ENCODE measurements at regions not wholly inside any gene's neighbourhood (a gene's known extent, or its start where the extent isn't known, plus 50 kb on each side); places are given as distances from the start of the nearest gene placed in this dataset.
"Not testable (repeated sequence)": the region's sequence is repeated elsewhere in the genome, so short reads cannot be mapped to it uniquely, and the experiment has no call there.

DNA sequence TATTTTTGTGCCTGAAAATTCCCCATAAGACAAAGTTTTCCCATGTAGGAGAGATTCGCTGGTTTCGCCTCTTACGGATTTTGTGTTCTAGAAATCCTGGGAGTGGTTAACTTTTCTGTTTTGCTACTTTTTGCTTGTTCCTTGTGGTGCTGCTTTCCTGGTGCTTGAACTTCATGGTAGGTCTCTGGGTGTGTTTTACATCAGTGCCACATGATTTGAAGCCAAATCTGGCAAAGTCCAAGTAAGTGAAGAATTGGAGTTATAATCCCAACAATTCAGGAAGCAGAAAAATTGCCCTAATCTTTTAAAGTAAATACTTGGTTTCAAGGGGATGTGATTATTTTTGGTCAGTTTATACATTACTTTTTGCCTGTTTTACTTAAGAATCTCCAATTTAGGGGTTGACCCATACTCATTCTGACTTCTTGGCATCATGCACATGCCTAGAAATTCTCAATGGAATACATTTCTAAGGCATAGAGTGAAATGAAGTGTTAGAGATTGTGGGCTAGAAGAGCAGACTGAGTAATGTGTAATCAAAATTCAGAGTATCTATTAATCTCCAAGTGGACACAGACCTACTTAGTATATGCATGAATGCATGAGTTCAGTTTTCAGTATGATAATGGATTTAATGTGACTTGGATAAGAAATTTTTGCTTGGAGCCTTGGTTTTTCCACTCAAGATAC lies 189.7 kb downstream of the CSNK1G3 start:
- Histone ChIP-seq H3K27ac (no peak overlapping the region), H3K36me3 (no peaks in the 10 kb centered on the region), H3K4me3 (no peak overlapping the region), H3K9me3 (peaks cover 0 to 22% (median 7%) of the 10 kb centered on the region in 8 donors), H3K27me3 (replicated peaks in 1 of 7) (no peaks in the 10 kb centered on the region), H3K4me1 (no peaks in the 10 kb centered on the region)
- intact Hi-C loops (cut with DNase I; ENCODE audit: low total_unique reads) = no loop called here
- WGBS, 5 donors = 96 to 99% (median 98%) methylated on average over 3 of the region's 3 CpGs
- no peak for DNase-seq
- TF ChIP-seq POLR2A (IDR thresholded peaks at IDR 0.05) (no peak), POLR2AphosphoS5 (IDR thresholded peaks at IDR 0.05) (no peak), CTCF (IDR thresholded peaks at IDR 0.05 in 8 of 11, conservative IDR thresholded peaks at IDR 0.05 in 3 of 11) (no peak)

- Histone ChIP-seq H3K4me1 (no peaks in the 10 kb centered on the region), H3K27ac (no peak overlapping the region), H3K27me3 (replicated peaks in 1 of 7) (no peaks in the 10 kb centered on the region), H3K4me3 (no peak overlapping the region), H3K36me3 (no peaks in the 10 kb centered on the region), H3K9me3 (peaks cover 0 to 13% (median under 1%) of the 10 kb centered on the region in 8 donors)
- DNase-seq = no peak
- WGBS, 5 donors = 74 to 91% (median 79%) methylated on average over 6 of the region's 6 CpGs
- TF ChIP-seq POLR2AphosphoS5 (IDR thresholded peaks at IDR 0.05) (no peak), POLR2A (IDR thresholded peaks at IDR 0.05) (no peak), CTCF (IDR thresholded peaks at IDR 0.05 in 8 of 11, conservative IDR thresholded peaks at IDR 0.05 in 3 of 11) (no peak)
- intact Hi-C loops (cut with DNase I; ENCODE audit: low total_unique reads) = no loop called here
Observed at GRCh38 chr5:123700624-123701287, 188.8 kb downstream of the CSNK1G3 start.

DNA sequence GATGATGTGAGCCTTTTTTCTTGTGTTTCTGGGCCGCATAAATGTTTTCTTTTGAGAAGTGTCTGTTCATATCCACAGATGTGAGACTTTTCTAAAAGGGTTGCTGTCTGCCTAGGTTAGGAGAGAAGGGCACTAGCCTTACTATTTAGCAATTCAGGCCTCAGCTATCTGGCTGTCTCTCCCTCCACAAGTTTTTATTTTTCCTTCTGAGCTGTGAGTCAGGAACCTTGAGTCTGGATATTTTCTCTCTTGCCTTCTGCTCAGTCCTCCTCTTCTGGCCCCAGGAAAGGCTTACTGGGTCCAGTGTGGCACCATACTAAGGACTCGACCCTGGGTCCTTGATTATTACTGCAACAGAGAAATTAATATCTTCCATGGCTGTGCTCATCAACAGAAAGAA lies 187.6 kb downstream of the CSNK1G3 start:
- peaks cover 0 to 9% (median 0%) of the 10 kb centered on the region in 8 donors for H3K9me3 ChIP-seq
- H3K27ac ChIP-seq = no peak overlapping the region
- no peaks in the 10 kb centered on the region for H3K36me3 ChIP-seq
- no peaks in the 10 kb centered on the region for H3K27me3 ChIP-seq (replicated peaks in 1 of 7)
- WGBS, 5 donors = 78 to 92% (median 82%) methylated on average over 2 of the region's 2 CpGs
- intact Hi-C loops (cut with DNase I; ENCODE audit: low total_unique reads) = no loop called here
- H3K4me1 ChIP-seq = no peaks in the 10 kb centered on the region
- no peak overlapping the region for H3K4me3 ChIP-seq
- no peak for TF ChIP-seq POLR2AphosphoS5 (IDR thresholded peaks at IDR 0.05)
- TF ChIP-seq CTCF (IDR thresholded peaks at IDR 0.05 in 8 of 11, conservative IDR thresholded peaks at IDR 0.05 in 3 of 11) = no peak
- no peak for TF ChIP-seq POLR2A (IDR thresholded peaks at IDR 0.05)
- DNase-seq = no peak

- H3K36me3 ChIP-seq; H3K4me1 ChIP-seq; DNase-seq; H3K4me3 ChIP-seq; H3K27ac ChIP-seq; H3K9me3 ChIP-seq; H3K27me3 ChIP-seq (replicated peaks in 1 of 7); intact Hi-C loops (cut with DNase I; ENCODE audit: low total_unique reads): not testable (repeated sequence)
- WGBS, 5 donors = 90 to 98% (median 94%) methylated on average over 3 of the region's 3 CpGs
Observed at GRCh38 chr5:123698937-123699336, 187.0 kb downstream of the CSNK1G3 start.

Measured in spleen (tissue), 11 donors.